WTC11 (cell line): ENCODE measurements at regions not wholly inside any gene's neighbourhood (a gene's known extent, or its start where the extent isn't known, plus 50 kb on each side); places are given as distances from the start of the nearest gene placed in this dataset.

Experiments
- ATF3 ChIP-seq: sonication (generic); formaldehyde crosslinking; conservative IDR thresholded peaks from 2 replicates; pipeline ENCODE4 v1.8.1; 2022; ENCODE audit warnings: mild to moderate bottlenecking, missing genetic modification reagents
- CTCF ChIP-seq: fragments of 200-600 bp; IDR thresholded peaks from 2 replicates; pipeline ENCODE4 v1.8.0; 2022; ENCODE audit warnings: antibody characterized with exemption
- E2F4 ChIP-seq: sonication (generic); formaldehyde crosslinking; IDR thresholded peaks from 2 replicates; pipeline ENCODE4 v1.8.1; 2022; ENCODE audit warnings: low read depth, mild to moderate bottlenecking, moderate library complexity, missing genetic modification reagents, borderline replicate concordance
- E2F5 ChIP-seq: sonication (generic); formaldehyde crosslinking; IDR thresholded peaks from 2 replicates; pipeline ENCODE4 v1.8.1; 2022; ENCODE audit warnings: mild to moderate bottlenecking, moderate library complexity, missing genetic modification reagents
- FOXP4 ChIP-seq: sonication (generic); formaldehyde crosslinking; IDR thresholded peaks from 2 replicates; pipeline ENCODE4 v1.8.0; 2022; ENCODE audit warnings: mild to moderate bottlenecking, missing genetic modification reagents
- GABPB1 ChIP-seq: sonication (generic); formaldehyde crosslinking; IDR thresholded peaks from 2 replicates; pipeline ENCODE4 v1.8.1; 2023; ENCODE audit warnings: mild to moderate bottlenecking, missing genetic modification reagents
- IRF1 ChIP-seq: sonication (generic); formaldehyde crosslinking; IDR thresholded peaks from 2 replicates; pipeline ENCODE4 v1.8.0; 2023; ENCODE audit warnings: missing genetic modification reagents
- MYBL2 ChIP-seq: sonication (generic); formaldehyde crosslinking; IDR thresholded peaks from 2 replicates; pipeline ENCODE4 v1.8.1; 2023; ENCODE audit warnings: mild to moderate bottlenecking, moderate library complexity, missing genetic modification reagents
- NR1H2 ChIP-seq: sonication (generic); formaldehyde crosslinking; IDR thresholded peaks from 2 replicates; pipeline ENCODE4 v1.9.0; 2021; ENCODE audit warnings: mild to moderate bottlenecking, moderate library complexity, missing genetic modification reagents
- SMAD3 ChIP-seq: sonication (generic); formaldehyde crosslinking; IDR thresholded peaks from 2 replicates; pipeline ENCODE4 v1.8.0; 2022; ENCODE audit warnings: missing genetic modification reagents, mild to moderate bottlenecking, borderline replicate concordance
- SP1 ChIP-seq: sonication (generic); formaldehyde crosslinking; conservative IDR thresholded peaks from 2 replicates; pipeline ENCODE4 v1.8.1; 2022; ENCODE audit warnings: missing genetic modification reagents
- TEAD4 ChIP-seq: sonication (generic); formaldehyde crosslinking; IDR thresholded peaks from 2 replicates; pipeline ENCODE4 v1.8.0; 2022; ENCODE audit warnings: mild to moderate bottlenecking, missing genetic modification reagents
- USF2 ChIP-seq: sonication (generic); formaldehyde crosslinking; IDR thresholded peaks from 2 replicates; pipeline ENCODE4 v1.8.1; 2023; ENCODE audit warnings: mild to moderate bottlenecking, missing genetic modification reagents, moderate library complexity
- ZNF416 ChIP-seq: fragments of 250-450 bp; sonication (Bioruptor Pico); IDR thresholded peaks from 2 replicates; pipeline ENCODE4 v1.9.0; 2021; ENCODE audit warnings: mild to moderate bottlenecking, inconsistent platforms

- TF ChIP-seq SP1: no peak
- no peak for TF ChIP-seq GABPB1 (CRISPR knock-in tag)
- TF ChIP-seq FOXP4 (CRISPR knock-in tag): no peak
- no peak for TF ChIP-seq ATF3
- no peak for TF ChIP-seq NR1H2
- no peak for TF ChIP-seq CTCF
- TF ChIP-seq SMAD3 (CRISPR knock-in tag): no peak
- TF ChIP-seq E2F5: no peak
- no peak for TF ChIP-seq ZNF416 (CRISPR knock-in tag)
- TF ChIP-seq IRF1 (CRISPR knock-in tag): no peak
- no peak for TF ChIP-seq MYBL2
- TF ChIP-seq USF2 (CRISPR knock-in tag): no peak
- no peak for TF ChIP-seq E2F4 (CRISPR knock-in tag)
- TF ChIP-seq TEAD4 (CRISPR knock-in tag): no peak
These were observed 856.1 kb downstream of the USP25 start for GRCh38 chr21:16585896-16586295.
